ENCODE measurements at regions not wholly inside any gene's neighbourhood (a gene's known extent, or its start where the extent isn't known, plus 50 kb on each side); places are given as distances from the start of the nearest gene placed in this dataset.

DNA sequence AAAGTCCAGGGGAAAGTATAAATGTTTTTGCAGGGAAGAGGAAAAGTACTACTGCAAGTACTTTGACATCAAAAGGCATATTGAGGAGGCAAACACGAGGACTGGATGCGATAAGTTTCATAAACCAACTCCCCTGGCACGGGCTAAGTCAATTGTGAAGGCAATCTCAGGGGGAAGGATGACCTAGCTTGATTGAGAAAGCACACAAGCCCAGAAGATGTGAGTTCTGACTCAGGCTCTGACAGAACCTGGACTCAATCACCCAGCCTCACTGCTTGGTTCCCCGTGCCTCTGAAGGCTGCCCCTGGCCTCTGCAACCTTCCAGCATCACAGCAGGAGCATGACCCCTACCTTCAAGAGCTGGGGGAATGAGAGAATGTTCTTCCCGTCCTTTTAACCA is 93.2 kb upstream of the ZNF438 start:
- H3K4me1 ChIP-seq (replicated peaks; ENCODE audit: insufficient read depth), result peaks cover 6% of the 10 kb centered on the region; the same call in 1 of the 2 replicates
- no peaks in the 10 kb centered on the region for H3K27me3 ChIP-seq (ENCODE audit: insufficient read depth, low read depth)
- H2AFZ ChIP-seq, result no peak overlapping the region
- intact Hi-C loops (cut with micrococcal nuclease; ENCODE audit: unreplicated experiment), result no loop called here
- H3K9me3 ChIP-seq (ENCODE audit: insufficient read depth, low read depth), result no peaks in the 10 kb centered on the region
- ChIA-PET CTCF (no interaction called here), POLR2A (ENCODE audit: unreplicated experiment) (interaction anchor here (0.5 to 0.7 kb wide), 4 partner anchors 10 to 708 kb away, joined by 3 to 7 read pairs (median 5); no protein-coding TSS in a partner anchor)
- H4K20me1 ChIP-seq (ENCODE audit: insufficient read depth), result no peaks in the 10 kb centered on the region
- no peak overlapping the region for H3K27ac ChIP-seq
- H3K79me2 ChIP-seq (ENCODE audit: low read depth), result no peaks in the 10 kb centered on the region
- H3F3A ChIP-seq (ENCODE audit: insufficient read depth, low read depth), result no peaks in the 10 kb centered on the region
- H3K36me3 ChIP-seq (ENCODE audit: low read depth), result no peaks in the 10 kb centered on the region
- BruUV-seq (replicated peaks), result no TSS peak
- no peak for DNase-seq
- TF ChIP-seq EZH2 (IDR thresholded peaks at IDR 0.05; ENCODE audit: low read depth), result no peak
- TF ChIP-seq, protein P1, sequence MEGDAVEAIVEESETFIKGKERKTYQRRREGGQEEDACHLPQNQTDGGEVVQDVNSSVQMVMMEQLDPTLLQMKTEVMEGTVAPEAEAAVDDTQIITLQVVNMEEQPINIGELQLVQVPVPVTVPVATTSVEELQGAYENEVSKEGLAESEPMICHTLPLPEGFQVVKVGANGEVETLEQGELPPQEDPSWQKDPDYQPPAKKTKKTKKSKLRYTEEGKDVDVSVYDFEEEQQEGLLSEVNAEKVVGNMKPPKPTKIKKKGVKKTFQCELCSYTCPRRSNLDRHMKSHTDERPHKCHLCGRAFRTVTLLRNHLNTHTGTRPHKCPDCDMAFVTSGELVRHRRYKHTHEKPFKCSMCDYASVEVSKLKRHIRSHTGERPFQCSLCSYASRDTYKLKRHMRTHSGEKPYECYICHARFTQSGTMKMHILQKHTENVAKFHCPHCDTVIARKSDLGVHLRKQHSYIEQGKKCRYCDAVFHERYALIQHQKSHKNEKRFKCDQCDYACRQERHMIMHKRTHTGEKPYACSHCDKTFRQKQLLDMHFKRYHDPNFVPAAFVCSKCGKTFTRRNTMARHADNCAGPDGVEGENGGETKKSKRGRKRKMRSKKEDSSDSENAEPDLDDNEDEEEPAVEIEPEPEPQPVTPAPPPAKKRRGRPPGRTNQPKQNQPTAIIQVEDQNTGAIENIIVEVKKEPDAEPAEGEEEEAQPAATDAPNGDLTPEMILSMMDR (conservative IDR thresholded peaks at IDR 0.05), result no peak
- H3K9me2 ChIP-seq (ENCODE audit: insufficient read depth), result no peaks in the 10 kb centered on the region
- no peak overlapping the region for H3K4me2 ChIP-seq
- H3K4me3 ChIP-seq, result no peak overlapping the region

GRCh38 chr10:31125789-31126188 is 94.1 kb upstream of the ZNF438 start:
- Histone ChIP-seq H3K27me3 (ENCODE audit: insufficient read depth, low read depth) (no peaks in the 10 kb centered on the region), H3K9me2 (ENCODE audit: insufficient read depth) (no peaks in the 10 kb centered on the region), H3K4me1 (replicated peaks; ENCODE audit: insufficient read depth) (peaks cover 6% of the 10 kb centered on the region; the same call in 1 of the 2 replicates), H4K20me1 (ENCODE audit: insufficient read depth) (no peaks in the 10 kb centered on the region), H2AFZ (no peak overlapping the region), H3K36me3 (ENCODE audit: low read depth) (no peaks in the 10 kb centered on the region), H3K27ac (no peak overlapping the region), H3K4me3 (no peak overlapping the region), H3K4me2 (no peak overlapping the region), H3K79me2 (ENCODE audit: low read depth) (no peaks in the 10 kb centered on the region), H3F3A (ENCODE audit: insufficient read depth, low read depth) (no peaks in the 10 kb centered on the region), H3K9me3 (ENCODE audit: insufficient read depth, low read depth) (no peaks in the 10 kb centered on the region)
- ChIA-PET POLR2A (ENCODE audit: unreplicated experiment) (no interaction called here), CTCF (no interaction called here)
- DNase-seq, result no peak
- intact Hi-C loops (cut with micrococcal nuclease; ENCODE audit: unreplicated experiment), result no loop called here
- no TSS peak for BruUV-seq (replicated peaks)
- TF ChIP-seq, protein P1 (conservative IDR thresholded peaks at IDR 0.05), result no peak
- no peak for TF ChIP-seq EZH2 (IDR thresholded peaks at IDR 0.05; ENCODE audit: low read depth)

- no peaks in the 10 kb centered on the region for H3K36me3 ChIP-seq (ENCODE audit: low read depth)
- no peak for DNase-seq
- H3K4me1 ChIP-seq (replicated peaks; ENCODE audit: insufficient read depth), result peaks cover 6% of the 10 kb centered on the region; the same call in 1 of the 2 replicates
- H3K9me2 ChIP-seq (ENCODE audit: insufficient read depth), result no peaks in the 10 kb centered on the region
- ChIA-PET CTCF (interaction anchor here (0.6 kb wide), 1 partner anchor 21 kb away, joined by 3 read pairs; no protein-coding TSS in a partner anchor), POLR2A (ENCODE audit: unreplicated experiment) (interaction anchor here (0.6 kb wide), 1 partner anchor 895 kb away, joined by 4 read pairs; no protein-coding TSS in a partner anchor)
- no peak overlapping the region for H3K27ac ChIP-seq
- H3K27me3 ChIP-seq (ENCODE audit: insufficient read depth, low read depth), result no peaks in the 10 kb centered on the region
- H3K79me2 ChIP-seq (ENCODE audit: low read depth), result no peaks in the 10 kb centered on the region
- H2AFZ ChIP-seq, result no peak overlapping the region
- intact Hi-C loops (cut with micrococcal nuclease; ENCODE audit: unreplicated experiment), result no loop called here
- no TSS peak for BruUV-seq (replicated peaks)
- no peak overlapping the region for H3K4me2 ChIP-seq
- H3F3A ChIP-seq (ENCODE audit: insufficient read depth, low read depth), result no peaks in the 10 kb centered on the region
- H3K4me3 ChIP-seq, result no peak overlapping the region
- no peaks in the 10 kb centered on the region for H3K9me3 ChIP-seq (ENCODE audit: insufficient read depth, low read depth)
- no peaks in the 10 kb centered on the region for H4K20me1 ChIP-seq (ENCODE audit: insufficient read depth)
- no peak for TF ChIP-seq EZH2 (IDR thresholded peaks at IDR 0.05; ENCODE audit: low read depth)
- TF ChIP-seq, protein P1 (conservative IDR thresholded peaks at IDR 0.05), result no peak
Observed at GRCh38 chr10:31126593-31126992, 94.9 kb upstream of the ZNF438 start.

Data from PC-9 (cell line).